ENCODE measurements at regions not wholly inside any gene's neighbourhood (a gene's known extent, or its start where the extent isn't known, plus 50 kb on each side); places are given as distances from the start of the nearest gene placed in this dataset.
"Not testable (repeated sequence)": the region's sequence is repeated elsewhere in the genome, so short reads cannot be mapped to it uniquely, and the experiment has no call there.

- no peak for DNase-seq
Observed at GRCh38 chr6:85125526-85125925, 324.4 kb upstream of the NT5E start.

GRCh38 chr6:85124472-85125354, 325.2 kb upstream of the NT5E start:
- no peak for DNase-seq

- DNase-seq = no peak
Observed at GRCh38 chr6:85121158-85121557, 328.7 kb upstream of the NT5E start.

- no peak for DNase-seq
Observed at GRCh38 chr6:85118652-85119235, 331.1 kb upstream of the NT5E start.

- no peak for DNase-seq
Observed at GRCh38 chr6:85118233-85118632, 331.6 kb upstream of the NT5E start.

- no peak for DNase-seq
Observed at GRCh38 chr6:85116475-85116874, 333.4 kb upstream of the NT5E start.

GRCh38 chr6:85115876-85116275, 334.0 kb upstream of the NT5E start:
- DNase-seq = no peak

GRCh38 chr6:85115376-85115775, 334.5 kb upstream of the NT5E start:
- no peak for DNase-seq

- DNase-seq = no peak
Observed at GRCh38 chr6:85114581-85114935, 335.3 kb upstream of the NT5E start.

- DNase-seq = no peak
Observed at GRCh38 chr6:85113934-85114580, 335.8 kb upstream of the NT5E start.

GRCh38 chr6:85112540-85112939, 337.3 kb upstream of the NT5E start:
- no peak for DNase-seq

- no peak for DNase-seq
Observed at GRCh38 chr6:85111481-85112011, 338.3 kb upstream of the NT5E start.

- no peak for DNase-seq
Observed at GRCh38 chr6:85110943-85111342, 338.9 kb upstream of the NT5E start.

- DNase-seq = no peak
Observed at GRCh38 chr6:85107701-85108100, 342.2 kb upstream of the NT5E start.

- DNase-seq = no peak
Observed at GRCh38 chr6:85096976-85097375, 332.6 kb upstream of the TBX18 start.

- DNase-seq = no peak
Observed at GRCh38 chr6:85092226-85092625, 327.8 kb upstream of the TBX18 start.

GRCh38 chr6:85089255-85089654, 324.9 kb upstream of the TBX18 start:
- no peak for DNase-seq

- DNase-seq = no peak
Observed at GRCh38 chr6:85085875-85086274, 321.5 kb upstream of the TBX18 start.

- DNase-seq = no peak
Observed at GRCh38 chr6:85081102-85081501, 316.7 kb upstream of the TBX18 start.

GRCh38 chr6:85079761-85080160, 315.4 kb upstream of the TBX18 start:
- DNase-seq = no peak

- no peak for DNase-seq
Observed at GRCh38 chr6:85078058-85078457, 313.7 kb upstream of the TBX18 start.

GRCh38 chr6:85077098-85077497, 312.7 kb upstream of the TBX18 start:
- no peak for DNase-seq

GRCh38 chr6:85071845-85072244, 307.4 kb upstream of the TBX18 start:
- DNase-seq = not testable (repeated sequence)

- no peak for DNase-seq
Observed at GRCh38 chr6:85069577-85069976, 305.2 kb upstream of the TBX18 start.
